Gastroesophageal sphincter (tissue), 4 donors: ENCODE measurements at regions not wholly inside any gene's neighbourhood (a gene's known extent, or its start where the extent isn't known, plus 50 kb on each side); places are given as distances from the start of the nearest gene placed in this dataset.
"Not testable (repeated sequence)": the region's sequence is repeated elsewhere in the genome, so short reads cannot be mapped to it uniquely, and the experiment has no call there.

Experiments used
- ATAC-seq: fragments of 150-250 bp; one replicate; pipeline ENCODE4 v1.9.1; 2016; ENCODE audit warnings: mild to moderate bottlenecking, moderate library complexity
- H3K27ac ChIP-seq, 4 donors: fragments of 200-600 bp; sonication (generic) in 3 of 4; 1 replicate in 3 of 4; 2 replicates in 1 of 4; pipeline ENCODE4 v1.5.1; 2016 to 2019
- H3K27me3 ChIP-seq: fragments of 200-600 bp; sonication (generic); one replicate; pipeline ENCODE4 v1.5.1; 2019
- H3K36me3 ChIP-seq, 2 donors: fragments of 200-600 bp; sonication (generic); one replicate each; pipeline ENCODE4 v1.5.1; 2019; ENCODE audit warnings: control low read depth in 1 of 2
- H3K4me1 ChIP-seq, 3 donors: fragments of 200-600 bp; sonication (generic); 1 replicate in 2 of 3; 2 replicates in 1 of 3; pipeline ENCODE4 v1.5.1; 2016 to 2019; ENCODE audit warnings: control low read depth in 2 of 3
- H3K4me3 ChIP-seq, 2 donors: fragments of 200-600 bp; sonication (generic); one replicate each; pipeline ENCODE4 v1.5.1; 2019; ENCODE audit warnings: mild to moderate bottlenecking in 1 of 2, moderate library complexity in 1 of 2
- H3K9me3 ChIP-seq, 3 donors: fragments of 200-600 bp; sonication (generic); one replicate each; pipeline ENCODE4 v1.5.1; 2017 to 2019; ENCODE audit warnings: control low read depth in 2 of 3
- EP300 ChIP-seq: sonication (generic); formaldehyde crosslinking; IDR thresholded peaks from one replicate; pipeline ENCODE4 v1.6.1; 2017; ENCODE audit warnings: antibody characterized with exemption, mild to moderate bottlenecking
- POLR2A ChIP-seq, 2 donors: fragments of 450-650 bp; IDR thresholded peaks; one replicate each; pipeline ENCODE4 v1.6.1; 2017; ENCODE audit warnings: antibody characterized with exemption in 2 of 2, mild to moderate bottlenecking in 2 of 2, moderate library complexity in 1 of 2
- POLR2AphosphoS5 ChIP-seq: sonication (generic); formaldehyde crosslinking; IDR thresholded peaks from one replicate; pipeline ENCODE4 v1.6.1; 2017; ENCODE audit warnings: antibody characterized with exemption
- WGBS, 2 donors: methylation state at CpG; one replicate each; pipeline ENCODE4 v1.1.5; 2018; ENCODE audit warnings: low coverage in 1 of 2; 5-methylcytosine and 5-hydroxymethylcytosine counted together
- TF ChIP-seq, protein P1 (sequence below), 4 experiments: fragments of 200-600 bp in 2 of 4; fragments of 450-650 bp in 2 of 4; sonication (generic) in 1 of 4; IDR thresholded peaks; one replicate each; pipeline ENCODE4 v1.5.1; 2017 to 2019; ENCODE audit warnings: antibody characterized with exemption in 4 of 4, mild to moderate bottlenecking in 2 of 4, moderate library complexity in 2 of 4

DNA sequence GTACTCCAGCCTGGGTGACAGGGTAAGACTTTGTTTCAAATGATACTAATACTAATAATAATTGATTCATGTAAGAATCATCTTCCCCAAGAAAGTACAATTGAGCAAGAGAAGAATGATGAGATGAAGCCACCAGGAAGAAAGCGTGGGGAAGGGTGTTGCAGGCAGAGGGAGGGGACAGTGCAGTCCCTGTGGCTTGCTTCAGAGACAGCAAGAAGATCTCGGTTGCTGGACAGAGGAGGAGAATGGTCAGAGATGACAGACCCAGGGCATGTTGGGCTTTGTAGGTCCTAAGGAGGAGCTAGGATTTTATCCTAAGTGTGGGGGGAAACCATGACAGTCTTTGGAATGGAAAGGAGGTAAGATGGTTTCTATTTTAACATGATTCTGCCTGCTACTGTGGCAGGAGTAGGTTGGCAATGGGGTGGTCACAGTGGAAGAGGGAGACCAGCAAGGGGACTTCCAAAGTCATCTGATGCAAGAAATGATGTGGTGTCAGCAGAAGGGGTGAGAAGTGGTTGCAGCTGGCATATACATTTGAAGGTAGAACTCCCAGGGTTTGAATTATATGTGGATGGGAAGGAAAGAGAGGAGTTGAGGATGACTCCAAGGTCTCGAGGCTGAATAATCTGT lies 293.4 kb downstream of the NPIPA7 start:
- not testable (repeated sequence) for ATAC-seq, H3K4me1 ChIP-seq, H3K9me3 ChIP-seq, H3K27me3 ChIP-seq, H3K36me3 ChIP-seq, H3K4me3 ChIP-seq, H3K27ac ChIP-seq
- no CpG with 5 or more reads among the region's 3 CpGs for WGBS, 2 donors

- not testable (repeated sequence) for H3K36me3 ChIP-seq, H3K27ac ChIP-seq, H3K27me3 ChIP-seq, ATAC-seq, H3K4me3 ChIP-seq, H3K9me3 ChIP-seq, H3K4me1 ChIP-seq
- no CpG with 5 or more reads among the region's 9 CpGs for WGBS, 2 donors
These were observed 295.9 kb downstream of the NPIPA7 start for GRCh38 chr16:16674820-16675219.

DNA sequence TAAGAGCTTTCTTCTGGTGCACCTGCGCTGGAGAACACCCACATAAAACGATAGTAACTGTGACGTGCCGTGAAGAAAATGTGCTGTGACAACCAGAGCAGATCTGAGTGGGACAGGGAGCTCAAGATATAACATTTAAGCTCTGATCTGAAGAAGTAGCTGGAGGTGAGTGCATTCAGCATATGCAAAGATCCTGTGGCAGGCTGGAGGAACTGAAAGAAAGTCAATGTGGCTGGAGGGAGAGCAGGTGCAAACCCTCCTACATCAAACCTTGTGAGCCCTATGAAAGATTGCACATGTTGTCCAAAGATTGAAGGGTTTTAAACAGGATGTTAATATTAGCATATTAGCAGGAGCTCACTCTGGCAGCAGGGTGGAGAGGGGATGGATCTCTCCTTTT lies 342.9 kb downstream of the NPIPA7 start:
- not testable (repeated sequence) for H3K27ac ChIP-seq

GRCh38 chr16:16722666-16723065 lies 343.7 kb downstream of the NPIPA7 start:
- ATAC-seq, H3K27ac ChIP-seq, H3K4me1 ChIP-seq, H3K9me3 ChIP-seq, H3K27me3 ChIP-seq, H3K4me3 ChIP-seq, H3K36me3 ChIP-seq: not testable (repeated sequence)
- no CpG with 5 or more reads among the region's 4 CpGs for WGBS, 2 donors

More for the DNA sequence above, 342.9 kb downstream of the NPIPA7 start:
- not testable (repeated sequence) for H3K4me1 ChIP-seq, H3K27me3 ChIP-seq, H3K9me3 ChIP-seq, H3K4me3 ChIP-seq, H3K36me3 ChIP-seq, ATAC-seq
- no CpG with 5 or more reads among the region's 4 CpGs for WGBS, 2 donors

DNA sequence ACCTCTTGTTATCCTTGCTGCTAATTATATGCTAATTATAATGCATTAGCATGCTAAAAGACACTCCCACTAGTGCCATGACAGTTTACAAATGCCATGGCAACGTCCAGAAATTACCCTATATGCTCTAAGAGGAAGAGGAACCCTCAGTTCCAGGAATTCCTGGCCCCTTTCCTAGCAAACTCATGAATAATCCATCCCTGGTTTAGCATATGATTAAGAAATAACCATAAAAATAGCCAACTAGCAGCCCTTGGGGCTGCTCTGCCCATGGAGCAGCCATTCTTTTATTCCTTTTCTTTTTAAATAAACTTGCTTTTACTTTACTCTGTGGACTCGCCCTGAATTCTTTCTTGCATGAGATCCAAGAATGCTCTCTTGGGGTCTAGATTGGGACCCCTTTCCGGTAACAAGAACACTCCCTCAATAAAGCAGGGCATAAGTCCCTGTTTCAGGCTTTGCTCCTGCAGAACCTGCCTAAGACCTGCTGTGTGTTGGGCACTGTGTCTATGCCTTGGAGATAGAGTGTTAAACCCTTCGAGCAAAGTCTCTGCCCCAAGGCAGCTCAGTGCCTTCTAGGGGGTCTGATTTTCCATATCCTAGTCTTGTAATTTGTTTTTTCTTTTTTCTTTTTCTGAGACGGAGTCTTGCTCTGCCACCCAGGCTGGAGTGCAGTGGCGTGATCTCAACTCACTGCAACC lies 345.0 kb downstream of the NPIPA7 start:
- ATAC-seq, H3K9me3 ChIP-seq, H3K27me3 ChIP-seq, H3K4me1 ChIP-seq, H3K36me3 ChIP-seq, H3K4me3 ChIP-seq, H3K27ac ChIP-seq: not testable (repeated sequence)
- no CpG with 5 or more reads among the region's 6 CpGs for WGBS, 2 donors

DNA sequence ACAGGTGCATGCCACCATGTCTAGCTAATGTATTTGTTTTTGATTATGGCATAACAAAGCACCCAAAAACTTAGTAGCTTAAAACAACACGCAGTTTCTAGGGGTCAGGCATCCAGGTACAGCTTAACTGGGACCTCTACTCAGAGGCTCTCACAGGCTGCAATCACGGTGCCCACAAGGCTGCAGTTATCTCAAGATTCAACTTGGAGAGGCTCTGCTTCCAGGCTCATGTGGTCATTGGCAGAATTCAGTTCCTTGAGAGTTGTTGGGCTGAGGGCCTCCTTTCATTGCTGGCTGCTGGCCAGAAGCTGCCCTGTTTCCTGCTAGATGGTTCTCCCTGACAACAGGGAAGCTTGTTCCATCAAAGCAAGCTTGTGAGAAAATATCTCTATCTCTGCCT lies 348.1 kb downstream of the NPIPA7 start:
- not testable (repeated sequence) for ATAC-seq, H3K27me3 ChIP-seq, H3K9me3 ChIP-seq, H3K4me3 ChIP-seq, H3K4me1 ChIP-seq, H3K27ac ChIP-seq, H3K36me3 ChIP-seq
- WGBS, 2 donors, result no CpG with 5 or more reads among the region's 2 CpGs

DNA sequence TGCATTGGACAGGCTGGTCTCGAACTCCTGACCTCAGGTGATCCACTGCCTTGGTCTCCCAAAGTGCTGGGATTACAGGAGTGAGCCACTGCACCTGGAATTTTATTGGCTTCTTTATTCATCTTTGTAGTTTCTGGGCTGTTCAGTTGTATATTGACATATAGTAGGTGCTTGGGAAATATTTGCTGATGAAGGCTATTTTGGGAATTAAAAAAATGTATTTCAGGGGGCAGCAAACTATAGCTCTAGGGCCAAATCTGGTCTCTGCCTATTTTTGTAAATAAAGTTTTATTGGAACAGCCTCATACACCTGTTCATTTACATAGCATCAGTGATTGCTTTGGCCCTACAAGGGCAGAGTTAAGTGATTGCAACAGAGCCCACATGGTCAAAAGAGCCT lies 363.6 kb downstream of the NPIPA7 start:
- H3K36me3 ChIP-seq, ATAC-seq, H3K27ac ChIP-seq, H3K4me3 ChIP-seq, H3K9me3 ChIP-seq, H3K4me1 ChIP-seq, H3K27me3 ChIP-seq: not testable (repeated sequence)
- WGBS, 2 donors, result 100% methylated on average over 1 of the region's 1 CpG; no CpG with 5 or more reads in 1 of the 2 donors

- not testable (repeated sequence) for H3K4me3 ChIP-seq, H3K27ac ChIP-seq, H3K4me1 ChIP-seq, H3K36me3 ChIP-seq, H3K9me3 ChIP-seq, H3K27me3 ChIP-seq, ATAC-seq
- 80% methylated on average over 1 to 2 of the region's 5 CpGs for WGBS, 2 donors
These were observed 376.2 kb downstream of the NPIPA7 start for GRCh38 chr16:16754992-16755667.

DNA sequence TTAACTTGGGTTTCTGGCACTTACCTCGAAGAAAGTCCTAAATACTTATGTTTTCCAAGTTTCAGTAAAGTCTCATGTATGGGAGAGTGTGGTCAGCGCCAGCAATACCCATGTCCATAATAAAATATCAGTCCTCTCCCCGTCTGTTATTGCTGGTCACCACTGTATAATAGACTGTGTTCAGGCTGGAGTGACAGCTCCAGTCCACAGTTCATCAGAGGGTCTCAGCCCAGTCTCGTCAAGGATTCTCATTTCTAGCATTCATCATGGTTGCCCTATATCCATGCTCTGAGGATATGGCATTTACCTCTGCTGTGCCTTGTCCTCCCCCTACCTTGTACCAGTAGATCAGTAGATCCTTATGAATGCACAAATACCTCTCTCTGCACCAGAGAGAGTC lies 384.5 kb downstream of the NPIPA7 start:
- Histone ChIP-seq H3K9me3 (no peaks in the 10 kb centered on the region), H3K27me3 (no peaks in the 10 kb centered on the region), H3K27ac (no peak overlapping the region), H3K4me1 (no peaks in the 10 kb centered on the region), H3K36me3 (no peaks in the 10 kb centered on the region), H3K4me3 (no peak overlapping the region)
- TF ChIP-seq EP300 (no peak), POLR2AphosphoS5 (no peak), POLR2A (IDR thresholded peaks at IDR 0.05) (no peak)
- TF ChIP-seq, protein P1, sequence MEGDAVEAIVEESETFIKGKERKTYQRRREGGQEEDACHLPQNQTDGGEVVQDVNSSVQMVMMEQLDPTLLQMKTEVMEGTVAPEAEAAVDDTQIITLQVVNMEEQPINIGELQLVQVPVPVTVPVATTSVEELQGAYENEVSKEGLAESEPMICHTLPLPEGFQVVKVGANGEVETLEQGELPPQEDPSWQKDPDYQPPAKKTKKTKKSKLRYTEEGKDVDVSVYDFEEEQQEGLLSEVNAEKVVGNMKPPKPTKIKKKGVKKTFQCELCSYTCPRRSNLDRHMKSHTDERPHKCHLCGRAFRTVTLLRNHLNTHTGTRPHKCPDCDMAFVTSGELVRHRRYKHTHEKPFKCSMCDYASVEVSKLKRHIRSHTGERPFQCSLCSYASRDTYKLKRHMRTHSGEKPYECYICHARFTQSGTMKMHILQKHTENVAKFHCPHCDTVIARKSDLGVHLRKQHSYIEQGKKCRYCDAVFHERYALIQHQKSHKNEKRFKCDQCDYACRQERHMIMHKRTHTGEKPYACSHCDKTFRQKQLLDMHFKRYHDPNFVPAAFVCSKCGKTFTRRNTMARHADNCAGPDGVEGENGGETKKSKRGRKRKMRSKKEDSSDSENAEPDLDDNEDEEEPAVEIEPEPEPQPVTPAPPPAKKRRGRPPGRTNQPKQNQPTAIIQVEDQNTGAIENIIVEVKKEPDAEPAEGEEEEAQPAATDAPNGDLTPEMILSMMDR (IDR thresholded peaks at IDR 0.05), result no peak
- no peak for ATAC-seq
- 51 to 80% methylated on average over 2 to 4 of the region's 4 CpGs for WGBS, 2 donors

DNA sequence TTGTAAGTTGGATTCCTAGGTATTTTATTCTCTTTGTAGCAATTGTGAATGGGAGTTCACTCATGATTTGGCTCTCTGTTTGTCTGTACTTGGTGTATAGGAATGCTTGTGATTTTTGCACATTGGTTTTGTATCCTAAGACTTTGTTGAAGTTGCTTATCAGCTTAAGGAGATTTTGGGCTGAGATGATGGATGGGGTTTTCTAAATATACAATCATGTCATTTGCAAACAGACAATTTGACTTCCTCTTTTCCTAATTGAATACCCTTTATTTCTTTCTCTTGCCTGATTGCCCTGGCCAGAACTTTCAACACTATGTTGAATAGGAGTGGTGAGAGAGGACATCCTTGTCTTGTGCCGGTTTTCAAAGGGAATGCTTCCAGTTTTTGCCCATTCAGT lies 391.8 kb downstream of the NPIPA7 start:
- not testable (repeated sequence) for H3K9me3 ChIP-seq, H3K36me3 ChIP-seq, H3K27ac ChIP-seq, ATAC-seq, H3K4me1 ChIP-seq, H3K4me3 ChIP-seq
- 85 to 88% methylated on average over 1 of the region's 1 CpG for WGBS, 2 donors
- peaks cover 12% of the 10 kb centered on the region for H3K27me3 ChIP-seq
